ENCODE measurements at regions not wholly inside any gene's neighbourhood (a gene's known extent, or its start where the extent isn't known, plus 50 kb on each side); places are given as distances from the start of the nearest gene placed in this dataset.

DNA sequence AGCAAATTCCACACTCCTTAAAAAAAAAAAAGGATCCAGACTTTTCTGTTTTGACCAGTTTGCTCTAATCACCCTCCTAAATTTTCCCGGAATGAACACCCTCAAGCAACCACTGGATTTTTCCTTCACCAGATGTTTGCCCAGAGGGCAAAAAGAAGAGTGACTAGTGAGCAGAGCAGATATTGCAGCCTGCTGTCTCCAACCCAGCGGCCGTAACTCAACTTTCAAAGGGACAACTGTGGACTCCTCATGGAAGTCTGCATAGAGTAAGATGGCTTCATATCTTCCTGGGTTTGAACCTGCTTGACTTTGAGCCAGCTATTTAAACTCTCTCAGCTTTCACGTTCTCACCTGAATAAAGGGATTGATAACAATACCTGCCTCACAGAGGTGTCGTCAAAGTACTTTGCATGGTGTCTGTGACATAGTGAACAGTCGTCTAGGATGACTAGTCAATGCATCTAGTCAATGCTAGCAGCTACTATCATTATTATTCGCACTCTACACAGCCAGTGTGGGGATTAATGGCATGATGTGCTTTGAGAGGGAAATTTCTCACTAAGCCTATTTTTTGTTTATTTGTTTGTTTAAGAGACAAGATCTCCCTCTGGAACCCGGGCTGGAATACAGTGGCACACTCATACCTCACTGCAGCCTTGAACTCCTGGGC lies 92.2 kb upstream of the HIVEP1 start:
- no peaks in the 10 kb centered on the region for H3K27me3 ChIP-seq (ENCODE audit: control insufficient read depth, insufficient read depth, low read length)
- ChIA-PET CTCF (no interaction called here), POLR2A (no interaction called here)
- H3K4me1 ChIP-seq (ENCODE audit: control insufficient read depth, insufficient read depth, low read length): peaks cover 3% of the 10 kb centered on the region; the same call in 1 of the 2 replicates
- intact Hi-C loops (cut with micrococcal nuclease; ENCODE audit: unreplicated experiment): no loop called here
- ATAC-seq (no peak), DNase-seq (ENCODE audit: low read depth, low spot score) (no peak)
- no peak overlapping the region for H3K27ac ChIP-seq (ENCODE audit: low read length)
- H3K9me3 ChIP-seq (ENCODE audit: control insufficient read depth, insufficient read depth, low read depth, low read length): no peaks in the 10 kb centered on the region
- no TSS peak for BruUV-seq (replicated peaks)
- in situ Hi-C loops (cut with HindIII; ENCODE audit: low pct_unique_long_range_greater_than_20kb, low sequenced_read_pairs): no loop called here
- no peaks in the 10 kb centered on the region for H3K36me3 ChIP-seq (ENCODE audit: control insufficient read depth, insufficient read depth, low read length)
- TF ChIP-seq, protein P1, sequence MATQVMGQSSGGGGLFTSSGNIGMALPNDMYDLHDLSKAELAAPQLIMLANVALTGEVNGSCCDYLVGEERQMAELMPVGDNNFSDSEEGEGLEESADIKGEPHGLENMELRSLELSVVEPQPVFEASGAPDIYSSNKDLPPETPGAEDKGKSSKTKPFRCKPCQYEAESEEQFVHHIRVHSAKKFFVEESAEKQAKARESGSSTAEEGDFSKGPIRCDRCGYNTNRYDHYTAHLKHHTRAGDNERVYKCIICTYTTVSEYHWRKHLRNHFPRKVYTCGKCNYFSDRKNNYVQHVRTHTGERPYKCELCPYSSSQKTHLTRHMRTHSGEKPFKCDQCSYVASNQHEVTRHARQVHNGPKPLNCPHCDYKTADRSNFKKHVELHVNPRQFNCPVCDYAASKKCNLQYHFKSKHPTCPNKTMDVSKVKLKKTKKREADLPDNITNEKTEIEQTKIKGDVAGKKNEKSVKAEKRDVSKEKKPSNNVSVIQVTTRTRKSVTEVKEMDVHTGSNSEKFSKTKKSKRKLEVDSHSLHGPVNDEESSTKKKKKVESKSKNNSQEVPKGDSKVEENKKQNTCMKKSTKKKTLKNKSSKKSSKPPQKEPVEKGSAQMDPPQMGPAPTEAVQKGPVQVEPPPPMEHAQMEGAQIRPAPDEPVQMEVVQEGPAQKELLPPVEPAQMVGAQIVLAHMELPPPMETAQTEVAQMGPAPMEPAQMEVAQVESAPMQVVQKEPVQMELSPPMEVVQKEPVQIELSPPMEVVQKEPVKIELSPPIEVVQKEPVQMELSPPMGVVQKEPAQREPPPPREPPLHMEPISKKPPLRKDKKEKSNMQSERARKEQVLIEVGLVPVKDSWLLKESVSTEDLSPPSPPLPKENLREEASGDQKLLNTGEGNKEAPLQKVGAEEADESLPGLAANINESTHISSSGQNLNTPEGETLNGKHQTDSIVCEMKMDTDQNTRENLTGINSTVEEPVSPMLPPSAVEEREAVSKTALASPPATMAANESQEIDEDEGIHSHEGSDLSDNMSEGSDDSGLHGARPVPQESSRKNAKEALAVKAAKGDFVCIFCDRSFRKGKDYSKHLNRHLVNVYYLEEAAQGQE (IDR thresholded peaks at IDR 0.05; ENCODE audit: insufficient read depth in 1 of 2, low read depth in 2 of 2, low read length in 1 of 2): no peak
- TF ChIP-seq, protein P2, sequence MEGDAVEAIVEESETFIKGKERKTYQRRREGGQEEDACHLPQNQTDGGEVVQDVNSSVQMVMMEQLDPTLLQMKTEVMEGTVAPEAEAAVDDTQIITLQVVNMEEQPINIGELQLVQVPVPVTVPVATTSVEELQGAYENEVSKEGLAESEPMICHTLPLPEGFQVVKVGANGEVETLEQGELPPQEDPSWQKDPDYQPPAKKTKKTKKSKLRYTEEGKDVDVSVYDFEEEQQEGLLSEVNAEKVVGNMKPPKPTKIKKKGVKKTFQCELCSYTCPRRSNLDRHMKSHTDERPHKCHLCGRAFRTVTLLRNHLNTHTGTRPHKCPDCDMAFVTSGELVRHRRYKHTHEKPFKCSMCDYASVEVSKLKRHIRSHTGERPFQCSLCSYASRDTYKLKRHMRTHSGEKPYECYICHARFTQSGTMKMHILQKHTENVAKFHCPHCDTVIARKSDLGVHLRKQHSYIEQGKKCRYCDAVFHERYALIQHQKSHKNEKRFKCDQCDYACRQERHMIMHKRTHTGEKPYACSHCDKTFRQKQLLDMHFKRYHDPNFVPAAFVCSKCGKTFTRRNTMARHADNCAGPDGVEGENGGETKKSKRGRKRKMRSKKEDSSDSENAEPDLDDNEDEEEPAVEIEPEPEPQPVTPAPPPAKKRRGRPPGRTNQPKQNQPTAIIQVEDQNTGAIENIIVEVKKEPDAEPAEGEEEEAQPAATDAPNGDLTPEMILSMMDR (IDR thresholded peaks at IDR 0.05): no peak
- no peak for TF ChIP-seq POLR2AphosphoS5 (IDR thresholded peaks at IDR 0.05; ENCODE audit: low read depth, low read length)
- H3K4me3 ChIP-seq (ENCODE audit: low read depth in 2 of 2, low read length in 2 of 2): no peak overlapping the region

DNA sequence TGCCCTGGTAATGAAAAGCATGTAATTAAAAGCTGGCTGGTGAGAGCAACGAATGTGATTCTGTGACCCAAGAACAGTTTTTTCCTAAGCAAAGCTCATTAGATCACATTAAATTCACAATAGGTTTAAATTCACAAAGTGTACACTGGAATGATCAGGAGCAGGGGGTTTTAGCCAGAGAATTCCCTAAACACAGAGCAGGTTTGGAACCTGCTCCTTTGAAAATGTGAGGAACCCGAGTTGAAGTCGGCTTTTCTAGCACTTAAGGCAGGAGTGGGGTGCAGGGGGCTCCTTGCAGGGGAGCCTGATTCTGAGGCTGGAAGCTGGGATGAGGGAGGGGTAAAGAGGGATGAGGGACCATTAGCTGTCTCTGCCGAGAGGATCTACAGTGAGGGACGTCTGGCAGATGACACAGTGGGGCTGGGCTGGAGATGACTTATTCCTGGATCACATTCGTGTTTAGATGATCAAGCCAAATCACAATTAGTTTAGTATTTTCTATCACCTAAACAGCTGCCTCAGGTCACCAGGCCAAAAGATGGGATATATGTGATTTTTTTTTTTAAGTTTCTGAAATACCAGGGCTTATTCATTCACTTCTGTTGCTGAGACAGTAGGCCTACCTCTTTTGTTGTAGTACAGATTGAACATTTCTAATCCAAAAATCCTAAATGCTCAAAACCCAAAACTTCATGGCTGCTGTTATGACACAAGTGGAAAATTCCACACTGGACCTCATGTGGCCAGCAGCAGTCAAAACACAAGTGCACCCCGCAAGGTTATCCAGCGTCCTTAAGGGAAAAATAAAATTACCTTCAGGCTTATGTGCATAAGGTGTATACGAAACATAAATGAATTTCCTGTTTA lies 93.1 kb upstream of the HIVEP1 start:
- Histone ChIP-seq H3K9me3 (ENCODE audit: control insufficient read depth, insufficient read depth, low read depth, low read length) (no peaks in the 10 kb centered on the region), H3K27ac (ENCODE audit: low read length) (no peak overlapping the region), H3K4me3 (ENCODE audit: low read depth in 2 of 2, low read length in 2 of 2) (no peak overlapping the region), H3K36me3 (ENCODE audit: control insufficient read depth, insufficient read depth, low read length) (no peaks in the 10 kb centered on the region), H3K27me3 (ENCODE audit: control insufficient read depth, insufficient read depth, low read length) (no peaks in the 10 kb centered on the region), H3K4me1 (ENCODE audit: control insufficient read depth, insufficient read depth, low read length) (peaks cover 3% of the 10 kb centered on the region; the same call in 1 of the 2 replicates)
- intact Hi-C loops (cut with micrococcal nuclease; ENCODE audit: unreplicated experiment) (no loop called here), in situ Hi-C loops (cut with HindIII; ENCODE audit: low pct_unique_long_range_greater_than_20kb, low sequenced_read_pairs) (no loop called here)
- no TSS peak for BruUV-seq (replicated peaks)
- CTCF ChIA-PET: no interaction called here
- no peak for DNase-seq (ENCODE audit: low read depth, low spot score)
- TF ChIP-seq SIN3A (IDR thresholded peaks at IDR 0.05; ENCODE audit: borderline replicate concordance, insufficient read depth, low read depth, low read length): no peak
- TF ChIP-seq, protein P2 (IDR thresholded peaks at IDR 0.05): no peak
- TF ChIP-seq, protein P1 (IDR thresholded peaks at IDR 0.05; ENCODE audit: insufficient read depth in 1 of 2, low read depth in 2 of 2, low read length in 1 of 2): no peak
- TF ChIP-seq TCF7L2 (IDR thresholded peaks at IDR 0.05; ENCODE audit: low read depth, low read length): no peak
- no peak for TF ChIP-seq POLR2AphosphoS5 (IDR thresholded peaks at IDR 0.05; ENCODE audit: low read depth, low read length)
- no peak for ATAC-seq
- POLR2A ChIA-PET: no interaction called here
